ENCODE measurements at regions not wholly inside any gene's neighbourhood (a gene's known extent, or its start where the extent isn't known, plus 50 kb on each side); places are given as distances from the start of the nearest gene placed in this dataset.

DNA sequence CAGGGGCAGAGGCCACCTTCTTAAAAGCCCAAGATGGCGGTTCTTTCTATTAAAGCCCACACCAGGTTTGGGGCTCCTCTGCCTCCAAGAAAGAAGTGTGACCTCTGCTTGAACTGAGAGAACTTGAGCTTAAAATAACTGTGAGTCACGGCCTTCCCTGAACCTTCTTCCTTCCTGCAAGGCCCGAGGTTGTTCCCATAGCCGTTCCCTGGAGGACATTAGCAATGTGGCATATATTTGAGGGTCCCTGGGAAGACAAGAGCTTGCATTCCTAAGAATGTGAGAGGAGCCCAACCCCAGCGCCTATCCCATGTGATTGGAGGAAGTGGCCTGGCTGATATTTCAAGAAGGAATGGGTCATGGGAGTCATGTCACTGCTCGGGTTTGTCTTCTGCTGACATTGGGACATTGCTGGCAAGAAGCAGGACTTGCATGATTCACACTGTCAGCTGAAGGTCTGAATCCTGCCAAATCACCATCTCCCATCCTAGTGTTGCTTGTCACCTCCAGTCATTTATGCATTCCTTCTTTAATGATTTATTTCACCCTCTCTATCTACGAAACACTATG lies 168.1 kb downstream of the TRIB2 start:
- no peak overlapping the region for H3K4me3 ChIP-seq
- no peaks in the 10 kb centered on the region for H3K27me3 ChIP-seq
- 57% methylated on average over 7 of the region's 7 CpGs for WGBS
- intact Hi-C loops (cut with DNase I) = no loop called here
- TF ChIP-seq EP300 (IDR thresholded peaks at IDR 0.05) (no peak), POLR2AphosphoS5 (IDR thresholded peaks at IDR 0.05) (peak; percentile 47 to 52)
- H3K4me1 ChIP-seq = peaks cover 8 to 22% (median 16%) of the 10 kb centered on the region in 4 donors
- H3K36me3 ChIP-seq = no peaks in the 10 kb centered on the region
- H3K27ac ChIP-seq (replicated peaks in 1 of 4) = no peak overlapping the region
- DNase-seq (ENCODE audit: extremely low spot score) = no peak
- H3K9me3 ChIP-seq = no peaks in the 10 kb centered on the region

DNA sequence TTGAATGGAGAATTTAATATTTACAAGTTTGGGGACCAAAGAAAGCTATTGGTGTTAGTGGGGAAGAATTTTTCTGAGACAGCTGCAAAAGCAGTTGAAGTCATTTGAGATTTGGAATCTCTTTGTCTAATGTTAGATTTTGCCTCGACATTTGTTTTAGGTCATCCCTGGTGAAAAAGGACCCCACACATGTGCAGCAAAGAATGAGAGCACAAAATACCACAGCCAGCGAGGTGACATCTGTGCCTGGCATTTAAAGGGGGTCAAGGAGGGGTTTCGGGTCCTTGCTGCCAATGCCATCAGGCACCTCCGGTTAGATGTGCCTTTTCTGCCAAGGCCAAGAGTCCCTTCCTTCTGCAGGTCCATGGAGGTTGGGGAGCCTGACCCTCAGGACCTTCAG lies 173.3 kb downstream of the TRIB2 start:
- no peak overlapping the region for H3K27ac ChIP-seq (replicated peaks in 1 of 4)
- H3K9me3 ChIP-seq = peaks cover 0 to 20% (median 12%) of the 10 kb centered on the region in 4 donors
- intact Hi-C loops (cut with DNase I) = no loop called here
- no peak overlapping the region for H3K4me3 ChIP-seq
- H3K27me3 ChIP-seq = no peaks in the 10 kb centered on the region
- DNase-seq (ENCODE audit: extremely low spot score) = no peak
- H3K36me3 ChIP-seq = no peaks in the 10 kb centered on the region
- WGBS = 72% methylated on average over 3 of the region's 4 CpGs
- peaks cover 4 to 8% (median 7%) of the 10 kb centered on the region in 4 donors for H3K4me1 ChIP-seq
- TF ChIP-seq CTCF (IDR thresholded peaks at IDR 0.05) = no peak
- no peak for TF ChIP-seq POLR2A (IDR thresholded peaks at IDR 0.05; ENCODE audit: low read depth)
- no peak for TF ChIP-seq POLR2AphosphoS5 (IDR thresholded peaks at IDR 0.05)
- no peak for TF ChIP-seq EP300 (IDR thresholded peaks at IDR 0.05)

DNA sequence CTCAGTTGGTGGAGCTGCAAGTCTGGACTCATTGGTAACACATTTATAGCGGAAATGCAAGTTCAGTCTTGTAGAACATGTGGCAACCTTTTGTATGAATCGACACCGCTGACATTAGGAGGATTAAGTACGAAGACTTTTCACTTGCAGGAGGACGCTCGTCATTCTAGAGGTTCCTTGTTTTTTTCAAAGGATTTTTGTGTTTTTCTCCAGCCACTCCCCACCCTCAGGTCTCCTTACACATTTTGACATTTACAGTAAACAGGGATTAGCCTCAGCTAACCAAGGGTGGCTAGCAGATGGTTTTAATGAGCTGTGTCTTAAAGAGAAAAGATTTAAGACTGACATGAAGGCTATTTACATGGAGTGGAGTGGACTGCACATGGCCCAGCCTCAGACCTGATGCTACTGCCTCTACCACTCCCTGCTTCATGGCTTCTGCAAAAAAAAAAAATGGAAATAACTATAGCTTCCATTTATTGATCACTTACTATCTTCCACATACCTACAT lies 173.8 kb downstream of the TRIB2 start:
- DNase-seq (ENCODE audit: extremely low spot score) = no peak
- Histone ChIP-seq H3K9me3 (peaks cover 0 to 25% (median 12%) of the 10 kb centered on the region in 4 donors), H3K36me3 (no peaks in the 10 kb centered on the region), H3K4me3 (no peak overlapping the region), H3K27ac (replicated peaks in 1 of 4) (no peak overlapping the region), H3K4me1 (peaks cover 0 to 4% (median 3%) of the 10 kb centered on the region in 4 donors), H3K27me3 (no peaks in the 10 kb centered on the region)
- WGBS = 85% methylated on average over 6 of the region's 6 CpGs
- intact Hi-C loops (cut with DNase I) = no loop called here
- TF ChIP-seq CTCF (IDR thresholded peaks at IDR 0.05) = no peak
- TF ChIP-seq POLR2AphosphoS5 (IDR thresholded peaks at IDR 0.05) = no peak
- no peak for TF ChIP-seq POLR2A (IDR thresholded peaks at IDR 0.05; ENCODE audit: low read depth)
- no peak for TF ChIP-seq EP300 (IDR thresholded peaks at IDR 0.05)

DNA sequence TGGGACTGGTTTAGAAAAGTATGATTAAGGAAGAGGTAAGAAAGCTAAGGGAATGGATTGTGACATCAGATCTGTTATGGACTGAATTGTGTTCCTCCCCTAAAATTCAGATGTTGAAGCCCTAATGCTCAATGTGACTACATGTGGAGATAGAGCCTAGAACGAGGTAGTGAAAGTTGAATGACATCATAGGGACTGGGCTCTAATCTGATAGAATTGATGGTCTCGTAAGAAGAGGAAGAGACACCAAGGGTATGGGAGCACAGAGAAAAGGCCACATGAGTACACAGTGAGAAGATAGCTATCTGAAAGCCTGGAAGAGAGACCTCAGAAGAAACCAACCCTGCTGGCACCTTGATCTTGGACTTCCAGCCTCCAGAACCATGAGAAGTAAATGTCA lies 178.3 kb downstream of the TRIB2 start:
- H3K4me3 ChIP-seq = no peak overlapping the region
- 86% methylated on average over 2 of the region's 2 CpGs for WGBS
- DNase-seq (ENCODE audit: extremely low spot score) = no peak
- H3K36me3 ChIP-seq = no peaks in the 10 kb centered on the region
- TF ChIP-seq EP300 (IDR thresholded peaks at IDR 0.05) (no peak), CTCF (IDR thresholded peaks at IDR 0.05) (no peak), POLR2A (IDR thresholded peaks at IDR 0.05; ENCODE audit: low read depth) (no peak), POLR2AphosphoS5 (IDR thresholded peaks at IDR 0.05) (no peak)
- peaks cover 0 to 25% (median 12%) of the 10 kb centered on the region in 4 donors for H3K9me3 ChIP-seq
- H3K4me1 ChIP-seq = peaks cover 0 to 18% (median 14%) of the 10 kb centered on the region in 4 donors
- H3K27me3 ChIP-seq = no peaks in the 10 kb centered on the region
- intact Hi-C loops (cut with DNase I) = no loop called here
- no peak overlapping the region for H3K27ac ChIP-seq (replicated peaks in 1 of 4)

GRCh38 chr2:12896318-12896982 lies 179.7 kb downstream of the TRIB2 start:
- DNase-seq (ENCODE audit: extremely low spot score) = no peak
- Histone ChIP-seq H3K36me3 (no peaks in the 10 kb centered on the region), H3K27ac (replicated peaks in 1 of 4) (peak overlapping the region; percentile 15 to 41 (median 16)), H3K9me3 (peaks cover 0 to 22% (median 12%) of the 10 kb centered on the region in 4 donors), H3K4me1 (peaks cover 0 to 18% (median 14%) of the 10 kb centered on the region in 4 donors), H3K4me3 (no peak overlapping the region), H3K27me3 (no peaks in the 10 kb centered on the region)
- 51% methylated on average over 4 of the region's 4 CpGs for WGBS
- no peak for TF ChIP-seq POLR2AphosphoS5 (IDR thresholded peaks at IDR 0.05)
- no peak for TF ChIP-seq EP300 (IDR thresholded peaks at IDR 0.05)
- TF ChIP-seq CTCF (IDR thresholded peaks at IDR 0.05) = no peak
- no peak for TF ChIP-seq POLR2A (IDR thresholded peaks at IDR 0.05; ENCODE audit: low read depth)
- intact Hi-C loops (cut with DNase I) = no loop called here
